Hepatocyte (in vitro differentiated cells): ENCODE measurements at regions not wholly inside any gene's neighbourhood (a gene's known extent, or its start where the extent isn't known, plus 50 kb on each side); places are given as distances from the start of the nearest gene placed in this dataset.

ENCODE experiments used
- DNase-seq: peaks from one replicate; pipeline ENCODE4 v3.0.0-alpha.2; 2016; ENCODE audit warnings: low spot score
- H2AFZ ChIP-seq: fragments of 200-600 bp; sonication (generic); 2 replicates; pipeline ENCODE4 v1.6.0; 2016; ENCODE audit warnings: antibody characterized with exemption, mild to moderate bottlenecking
- H3K27ac ChIP-seq: fragments of 200-600 bp; sonication (generic); 2 replicates; pipeline ENCODE4 v1.5.1; 2016; ENCODE audit warnings: mild to moderate bottlenecking
- H3K27me3 ChIP-seq: fragments of 200-600 bp; sonication (generic); 2 replicates; pipeline ENCODE4 v1.6.1; 2016
- H3K36me3 ChIP-seq: fragments of 200-600 bp; sonication (generic); replicated peaks from 2 replicates; pipeline ENCODE4 v1.5.1; 2016; ENCODE audit warnings: low read depth; ENCODE audit not compliant: insufficient read depth
- H3K4me1 ChIP-seq: fragments of 200-600 bp; sonication (generic); 2 replicates; pipeline ENCODE4 v1.5.1; 2016; ENCODE audit warnings: mild to moderate bottlenecking, moderate library complexity; ENCODE audit not compliant: insufficient read depth
- H3K4me2 ChIP-seq: fragments of 200-600 bp; sonication (generic); 2 replicates; pipeline ENCODE4 v1.6.0; 2016
- H3K4me3 ChIP-seq: fragments of 200-600 bp; sonication (generic); 2 replicates; pipeline ENCODE4 v1.5.1; 2016; ENCODE audit warnings: mild to moderate bottlenecking
- H3K79me2 ChIP-seq: fragments of 200-600 bp; sonication (generic); 2 replicates; pipeline ENCODE4 v1.6.0; 2017; ENCODE audit warnings: mild to moderate bottlenecking
- H3K9me2 ChIP-seq: fragments of 200-600 bp; sonication (generic); replicated peaks from 2 replicates; pipeline ENCODE4 v1.6.0; 2017; ENCODE audit warnings: mild to moderate bottlenecking; ENCODE audit not compliant: insufficient read depth
- H3K9me3 ChIP-seq: fragments of 200-600 bp; sonication (generic); 2 replicates; pipeline ENCODE4 v1.5.1; 2016; ENCODE audit warnings: low read depth, mild to moderate bottlenecking
- H4K20me1 ChIP-seq: fragments of 200-600 bp; sonication (generic); 2 replicates; pipeline ENCODE4 v1.6.0; 2016; ENCODE audit warnings: mild to moderate bottlenecking; ENCODE audit not compliant: insufficient read depth, poor library complexity, severe bottlenecking
- EZH2 ChIP-seq: fragments of 200-600 bp; sonication (generic); IDR thresholded peaks from 2 replicates; pipeline ENCODE4 v1.6.1; 2016; ENCODE audit warnings: antibody characterized with exemption, mild to moderate bottlenecking, borderline replicate concordance
- EZH2phosphoT487 ChIP-seq: fragments of 200-600 bp; sonication (generic); IDR thresholded peaks from one replicate; pipeline ENCODE4 v1.6.1; 2018; ENCODE audit warnings: antibody characterized with exemption, mild to moderate bottlenecking, low read depth, moderate library complexity; ENCODE audit not compliant: unreplicated experiment, severe bottlenecking
- WGBS: methylation state at CpG from one replicate; pipeline ENCODE4 v1.1.6; 2016; ENCODE audit warnings: low lambda C conversion rate; ENCODE audit errors: missing lambda C conversion rate; 5-methylcytosine and 5-hydroxymethylcytosine counted together
- TF ChIP-seq, protein P1 (sequence below): fragments of 200-600 bp; sonication (generic); IDR thresholded peaks from 2 replicates; pipeline ENCODE4 v1.5.1; 2016; ENCODE audit warnings: antibody characterized with exemption, mild to moderate bottlenecking; ENCODE audit not compliant: poor library complexity

DNA sequence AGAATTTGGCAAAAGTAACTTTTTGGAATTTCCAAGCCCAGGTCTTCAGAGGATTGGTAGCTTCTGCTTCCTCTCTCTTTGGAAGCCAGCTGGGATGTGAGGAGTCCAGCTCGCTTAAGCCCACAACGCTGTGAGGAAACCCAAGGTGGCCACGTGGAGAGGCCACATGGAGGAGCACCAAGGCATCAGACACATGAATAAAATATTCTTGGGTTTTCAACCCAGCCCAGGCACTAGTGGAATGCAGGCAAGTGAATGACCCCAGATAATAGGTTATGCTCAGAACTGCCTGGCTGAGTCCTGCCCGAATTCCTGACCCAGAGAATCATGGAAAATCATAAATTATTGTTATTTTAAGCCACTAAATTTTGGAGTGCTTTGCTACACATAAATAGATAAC, 119.7 kb upstream of the PARP11 start:
- no peak for DNase-seq
- no peak overlapping the region for H2AFZ ChIP-seq

GRCh38 chr12:3991798-3992580, 118.8 kb upstream of the PARP11 start:
- TF ChIP-seq EZH2 (no peak), EZH2phosphoT487 (no peak)
- TF ChIP-seq, protein P1, sequence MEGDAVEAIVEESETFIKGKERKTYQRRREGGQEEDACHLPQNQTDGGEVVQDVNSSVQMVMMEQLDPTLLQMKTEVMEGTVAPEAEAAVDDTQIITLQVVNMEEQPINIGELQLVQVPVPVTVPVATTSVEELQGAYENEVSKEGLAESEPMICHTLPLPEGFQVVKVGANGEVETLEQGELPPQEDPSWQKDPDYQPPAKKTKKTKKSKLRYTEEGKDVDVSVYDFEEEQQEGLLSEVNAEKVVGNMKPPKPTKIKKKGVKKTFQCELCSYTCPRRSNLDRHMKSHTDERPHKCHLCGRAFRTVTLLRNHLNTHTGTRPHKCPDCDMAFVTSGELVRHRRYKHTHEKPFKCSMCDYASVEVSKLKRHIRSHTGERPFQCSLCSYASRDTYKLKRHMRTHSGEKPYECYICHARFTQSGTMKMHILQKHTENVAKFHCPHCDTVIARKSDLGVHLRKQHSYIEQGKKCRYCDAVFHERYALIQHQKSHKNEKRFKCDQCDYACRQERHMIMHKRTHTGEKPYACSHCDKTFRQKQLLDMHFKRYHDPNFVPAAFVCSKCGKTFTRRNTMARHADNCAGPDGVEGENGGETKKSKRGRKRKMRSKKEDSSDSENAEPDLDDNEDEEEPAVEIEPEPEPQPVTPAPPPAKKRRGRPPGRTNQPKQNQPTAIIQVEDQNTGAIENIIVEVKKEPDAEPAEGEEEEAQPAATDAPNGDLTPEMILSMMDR, result no peak
- Histone ChIP-seq H3K79me2 (no peaks in the 10 kb centered on the region), H3K9me2 (no peaks in the 10 kb centered on the region), H2AFZ (no peak overlapping the region), H3K4me1 (peaks cover 7% of the 10 kb centered on the region), H3K27ac (no peak overlapping the region), H4K20me1 (no peaks in the 10 kb centered on the region), H3K27me3 (no peaks in the 10 kb centered on the region), H3K9me3 (no peaks in the 10 kb centered on the region), H3K4me2 (no peak overlapping the region), H3K36me3 (no peaks in the 10 kb centered on the region), H3K4me3 (no peak overlapping the region)
- no peak for DNase-seq
- 89% methylated on average over 11 of the region's 11 CpGs for WGBS

More for the DNA sequence above, 119.7 kb upstream of the PARP11 start:
- whole genome bisulfite sequencing, result 72% methylated on average over 4 of the region's 4 CpGs
- no peak for TF ChIP-seq EZH2phosphoT487
- TF ChIP-seq, protein P1, result no peak
- no peak for TF ChIP-seq EZH2
- no peak overlapping the region for H3K4me2 ChIP-seq
- no peak overlapping the region for H3K4me3 ChIP-seq
- H3K79me2 ChIP-seq, result no peaks in the 10 kb centered on the region
- peaks cover 7% of the 10 kb centered on the region for H3K4me1 ChIP-seq
- H3K36me3 ChIP-seq, result no peaks in the 10 kb centered on the region
- no peak overlapping the region for H3K27ac ChIP-seq
- no peaks in the 10 kb centered on the region for H3K9me3 ChIP-seq
- H4K20me1 ChIP-seq, result no peaks in the 10 kb centered on the region
- H3K27me3 ChIP-seq, result no peaks in the 10 kb centered on the region
- no peaks in the 10 kb centered on the region for H3K9me2 ChIP-seq

GRCh38 chr12:3990501-3991280, 117.5 kb upstream of the PARP11 start:
- H3K27me3 ChIP-seq, result no peaks in the 10 kb centered on the region
- DNase-seq, result no peak
- H3K4me1 ChIP-seq, result peaks cover 7% of the 10 kb centered on the region
- H3K36me3 ChIP-seq, result no peaks in the 10 kb centered on the region
- H3K4me2 ChIP-seq, result no peak overlapping the region
- H3K9me2 ChIP-seq, result no peaks in the 10 kb centered on the region
- H3K4me3 ChIP-seq, result no peak overlapping the region
- H4K20me1 ChIP-seq, result no peaks in the 10 kb centered on the region
- TF ChIP-seq, protein P1, result no peak
- TF ChIP-seq EZH2 (no peak), EZH2phosphoT487 (no peak)
- H2AFZ ChIP-seq, result no peak overlapping the region
- 81% methylated on average over 26 of the region's 26 CpGs for WGBS
- H3K27ac ChIP-seq, result no peak overlapping the region
- no peaks in the 10 kb centered on the region for H3K9me3 ChIP-seq
- no peaks in the 10 kb centered on the region for H3K79me2 ChIP-seq
